ENCODE measurements at regions not wholly inside any gene's neighbourhood (a gene's known extent, or its start where the extent isn't known, plus 50 kb on each side); places are given as distances from the start of the nearest gene placed in this dataset.
A peak's percentile ranks its signal among the peaks of the same experiment; 100 is the strongest.

DNA sequence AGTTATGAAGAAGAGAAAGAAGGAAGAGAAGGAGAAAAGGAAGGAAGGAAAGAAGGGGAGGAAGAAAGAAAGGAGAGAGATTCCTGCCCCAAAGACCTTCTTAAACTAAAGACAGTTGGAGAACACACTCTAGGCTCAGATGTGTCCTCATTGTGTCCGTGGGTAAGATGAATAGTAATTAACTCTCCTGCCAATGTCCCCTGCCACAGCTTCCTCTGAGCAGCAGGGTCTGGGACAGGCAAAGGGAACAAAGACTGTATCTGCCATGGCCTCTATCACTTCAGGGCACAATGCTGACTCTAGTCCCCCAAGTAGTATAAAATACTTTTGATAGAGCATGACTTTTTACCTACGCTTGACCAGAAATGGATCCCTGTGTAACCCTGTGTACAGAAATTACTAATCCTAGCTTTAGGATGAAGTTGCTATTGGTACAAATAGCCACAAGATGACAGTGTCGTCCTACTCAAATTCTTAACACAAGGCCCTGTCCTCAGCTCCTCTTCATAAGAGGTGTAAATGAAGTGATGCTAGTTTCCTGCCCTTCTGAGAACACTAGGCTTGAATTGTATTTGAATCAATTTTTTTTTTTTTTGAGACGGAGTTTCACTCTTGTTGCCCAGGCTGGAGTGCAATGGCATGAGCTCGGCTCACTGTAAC, 186.2 kb upstream of the GPR12 start:
- Histone ChIP-seq H3K9ac (ENCODE audit: low read length in 3 of 3) (no peak overlapping the region), H3K4me3 (ENCODE audit: low read length in 3 of 3) (no peak overlapping the region), H3K9me3 (ENCODE audit: control insufficient read depth in 2 of 3, insufficient read depth in 1 of 3, low read length in 3 of 3) (no peaks in the 10 kb centered on the region), H3K36me3 (ENCODE audit: control insufficient read depth in 2 of 3, insufficient read depth in 3 of 3, low read length in 3 of 3) (no peaks in the 10 kb centered on the region), H3K4me1 (ENCODE audit: control insufficient read depth in 2 of 3, insufficient read depth in 2 of 3, low read depth in 1 of 3, low read length in 3 of 3) (peaks cover 0 to 10% (median 0%) of the 10 kb centered on the region in 3 donors), H3K27me3 (ENCODE audit: control insufficient read depth, insufficient read depth, low read length) (no peaks in the 10 kb centered on the region), H3K27ac (ENCODE audit: low read depth in 2 of 2, low read length in 2 of 2) (no peak overlapping the region)
- peak in 2 of 5 donors; percentile 68 to 78 for DNase-seq
- FAIRE-seq: no peak
- TF ChIP-seq, protein P1, sequence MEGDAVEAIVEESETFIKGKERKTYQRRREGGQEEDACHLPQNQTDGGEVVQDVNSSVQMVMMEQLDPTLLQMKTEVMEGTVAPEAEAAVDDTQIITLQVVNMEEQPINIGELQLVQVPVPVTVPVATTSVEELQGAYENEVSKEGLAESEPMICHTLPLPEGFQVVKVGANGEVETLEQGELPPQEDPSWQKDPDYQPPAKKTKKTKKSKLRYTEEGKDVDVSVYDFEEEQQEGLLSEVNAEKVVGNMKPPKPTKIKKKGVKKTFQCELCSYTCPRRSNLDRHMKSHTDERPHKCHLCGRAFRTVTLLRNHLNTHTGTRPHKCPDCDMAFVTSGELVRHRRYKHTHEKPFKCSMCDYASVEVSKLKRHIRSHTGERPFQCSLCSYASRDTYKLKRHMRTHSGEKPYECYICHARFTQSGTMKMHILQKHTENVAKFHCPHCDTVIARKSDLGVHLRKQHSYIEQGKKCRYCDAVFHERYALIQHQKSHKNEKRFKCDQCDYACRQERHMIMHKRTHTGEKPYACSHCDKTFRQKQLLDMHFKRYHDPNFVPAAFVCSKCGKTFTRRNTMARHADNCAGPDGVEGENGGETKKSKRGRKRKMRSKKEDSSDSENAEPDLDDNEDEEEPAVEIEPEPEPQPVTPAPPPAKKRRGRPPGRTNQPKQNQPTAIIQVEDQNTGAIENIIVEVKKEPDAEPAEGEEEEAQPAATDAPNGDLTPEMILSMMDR (IDR thresholded peaks at IDR 0.05; ENCODE audit: borderline replicate concordance, extremely low read depth, insufficient read depth): peak; percentile 78
- intact Hi-C loops (cut with DNase I): no loop called here

DNA sequence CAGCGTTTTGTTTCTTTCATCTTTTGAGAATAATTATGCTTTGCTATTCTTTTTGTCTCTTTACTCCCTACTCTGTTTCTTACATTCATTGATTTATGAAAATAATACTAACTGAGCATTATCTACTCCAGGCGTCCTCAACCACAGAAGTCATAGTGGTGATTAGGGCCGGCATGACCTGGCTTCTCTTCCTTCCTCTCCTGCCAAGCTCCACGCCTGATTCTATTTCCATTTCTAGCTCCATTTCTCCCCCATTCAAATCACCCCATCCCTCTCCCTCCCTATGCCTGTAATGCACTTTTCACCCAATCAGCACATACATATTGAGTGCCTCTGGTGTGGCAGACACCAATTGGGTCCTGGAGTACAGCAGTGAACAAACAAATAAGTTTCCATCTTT, 183.2 kb upstream of the GPR12 start:
- TF ChIP-seq, protein P1 (IDR thresholded peaks at IDR 0.05; ENCODE audit: borderline replicate concordance, extremely low read depth, insufficient read depth): no peak
- no peak for FAIRE-seq
- intact Hi-C loops (cut with DNase I): no loop called here
- Histone ChIP-seq H3K9me3 (ENCODE audit: control insufficient read depth in 2 of 3, insufficient read depth in 1 of 3, low read length in 3 of 3) (no peaks in the 10 kb centered on the region), H3K36me3 (ENCODE audit: control insufficient read depth in 2 of 3, insufficient read depth in 3 of 3, low read length in 3 of 3) (no peaks in the 10 kb centered on the region), H3K4me1 (ENCODE audit: control insufficient read depth in 2 of 3, insufficient read depth in 2 of 3, low read depth in 1 of 3, low read length in 3 of 3) (no peaks in the 10 kb centered on the region), H3K27ac (ENCODE audit: low read depth in 2 of 2, low read length in 2 of 2) (no peak overlapping the region), H3K27me3 (ENCODE audit: control insufficient read depth, insufficient read depth, low read length) (no peaks in the 10 kb centered on the region), H3K4me3 (ENCODE audit: low read length in 3 of 3) (no peak overlapping the region), H3K9ac (ENCODE audit: low read length in 3 of 3) (no peak overlapping the region)
- DNase-seq: no peak

DNA sequence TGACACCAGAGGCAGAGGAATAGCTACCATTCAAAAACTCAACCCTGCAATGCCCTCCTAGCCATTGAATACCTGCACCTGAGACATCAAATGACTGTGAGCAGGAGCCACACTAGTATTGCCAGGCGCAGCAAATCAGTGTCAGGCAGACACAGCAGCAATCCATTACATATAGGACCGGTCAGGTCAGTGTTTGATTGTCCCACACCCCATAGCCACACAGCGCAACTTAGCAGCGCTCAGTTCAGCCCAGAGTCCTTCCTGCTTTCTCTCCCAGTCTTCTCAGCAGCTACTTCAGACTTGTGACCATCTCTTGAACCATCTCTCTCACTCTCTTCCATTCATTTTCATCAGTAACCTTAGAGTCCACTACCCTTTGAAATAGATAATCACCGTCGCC, 181.6 kb upstream of the GPR12 start:
- Histone ChIP-seq H3K4me1 (ENCODE audit: control insufficient read depth in 2 of 3, insufficient read depth in 2 of 3, low read depth in 1 of 3, low read length in 3 of 3) (no peaks in the 10 kb centered on the region), H3K36me3 (ENCODE audit: control insufficient read depth in 2 of 3, insufficient read depth in 3 of 3, low read length in 3 of 3) (no peaks in the 10 kb centered on the region), H3K9me3 (ENCODE audit: control insufficient read depth in 2 of 3, insufficient read depth in 1 of 3, low read length in 3 of 3) (no peaks in the 10 kb centered on the region), H3K9ac (ENCODE audit: low read length in 3 of 3) (no peak overlapping the region), H3K4me3 (ENCODE audit: low read length in 3 of 3) (no peak overlapping the region), H3K27me3 (ENCODE audit: control insufficient read depth, insufficient read depth, low read length) (no peaks in the 10 kb centered on the region), H3K27ac (ENCODE audit: low read depth in 2 of 2, low read length in 2 of 2) (no peak overlapping the region)
- TF ChIP-seq, protein P1 (IDR thresholded peaks at IDR 0.05; ENCODE audit: borderline replicate concordance, extremely low read depth, insufficient read depth): no peak
- FAIRE-seq: no peak
- no peak for DNase-seq
- intact Hi-C loops (cut with DNase I): no loop called here

Measured in kidney (tissue), 13 donors.